HepG2 (cell line): ENCODE measurements at regions not wholly inside any gene's neighbourhood (a gene's known extent, or its start where the extent isn't known, plus 50 kb on each side); places are given as distances from the start of the nearest gene placed in this dataset.

Experiments
- ARID2 ChIP-seq: sonication (generic); formaldehyde crosslinking; IDR thresholded peaks from 2 replicates; pipeline ENCODE4 v1.8.1; 2022; ENCODE audit warnings: mild to moderate bottlenecking, missing genetic modification reagents, borderline replicate concordance
- ARID5B ChIP-seq: IDR thresholded peaks from 2 replicates; pipeline ENCODE4 v1.4.0; 2020; ENCODE audit warnings: mild to moderate bottlenecking, missing genetic modification reagents
- FOXA1 ChIP-seq, 2 experiments: fragments of 450-650 bp in 1 of 2; sonication (generic) in 1 of 2; formaldehyde crosslinking in 1 of 2; IDR thresholded peaks; 2 replicates each; pipeline versions ENCODE4 v1.4.0 to v1.6.1; 2016 to 2020; ENCODE audit warnings: missing genetic modification reagents in 1 of 2
- FOXA3 ChIP-seq: IDR thresholded peaks from 2 replicates; pipeline ENCODE4 v1.6.1; 2016; ENCODE audit warnings: missing genetic modification reagents, missing compliant biosample characterization
- HDAC2 ChIP-seq: sonication (generic); formaldehyde crosslinking; IDR thresholded peaks from 2 replicates; pipeline ENCODE4 v1.4.0; 2020; ENCODE audit warnings: missing genetic modification reagents
- HOXA3 ChIP-seq: sonication (generic); formaldehyde crosslinking; IDR thresholded peaks from 2 replicates; pipeline ENCODE4 v1.5.0; 2020; ENCODE audit warnings: missing genetic modification reagents
- MIER3 ChIP-seq: IDR thresholded peaks from 2 replicates; pipeline ENCODE4 v1.6.1; 2016; ENCODE audit warnings: missing compliant biosample characterization, borderline replicate concordance
- NR2C2 ChIP-seq: sonication (generic); formaldehyde crosslinking; IDR thresholded peaks from 2 replicates; pipeline ENCODE4 v1.4.0; 2020; ENCODE audit warnings: missing genetic modification reagents, mild to moderate bottlenecking, moderate library complexity, borderline replicate concordance
- PAXIP1 ChIP-seq: sonication (generic); formaldehyde crosslinking; conservative IDR thresholded peaks from 2 replicates; pipeline ENCODE4 v1.4.0; 2020; ENCODE audit warnings: mild to moderate bottlenecking, missing genetic modification reagents, moderate library complexity
- RERE ChIP-seq: IDR thresholded peaks from 2 replicates; pipeline ENCODE4 v1.6.1; 2016; ENCODE audit warnings: low read depth, missing genetic modification reagents, missing compliant biosample characterization
- TGIF2 ChIP-seq: IDR thresholded peaks from 2 replicates; pipeline ENCODE4 v1.6.1; 2016; ENCODE audit warnings: control low read depth, missing compliant biosample characterization
- ZMYM4 ChIP-seq: sonication (generic); formaldehyde crosslinking; IDR thresholded peaks from 2 replicates; pipeline ENCODE4 v1.8.1; 2023; ENCODE audit warnings: mild to moderate bottlenecking, missing genetic modification reagents
- ZNF792 ChIP-seq: IDR thresholded peaks from 2 replicates; pipeline ENCODE4 v1.6.1; 2016

- TF ChIP-seq PAXIP1 (CRISPR knock-in tag) (peak; percentile 90), ZMYM4 (CRISPR knock-in tag) (peak; percentile 84), ARID5B (CRISPR knock-in tag) (peak; percentile 91), MIER3 (CRISPR knock-in tag) (peak; percentile 62; the same call in 1 of the 2 replicates), HOXA3 (0 out of 2 replicates have a peak, but pooled peaks have one; percentile 18), HDAC2 (CRISPR knock-in tag) (peak; percentile 78), NR2C2 (CRISPR knock-in tag) (peak; percentile 73), ZNF792 (CRISPR knock-in tag) (peak; percentile 31; the same call in 1 of the 2 replicates), FOXA3 (peak; percentile 79), ARID2 (CRISPR knock-in tag) (no peak), FOXA1 (IDR thresholded peaks at IDR 0.05) (no peak), FOXA1 (CRISPR knock-in tag; IDR thresholded peaks at IDR 0.05) (peak; percentile 73), RERE (CRISPR knock-in tag) (no peak), TGIF2 (CRISPR knock-in tag) (0 out of 2 replicates have a peak, but pooled peaks have one; percentile 5)
- TF ChIP-seq, all 625 proteins: peak for 104
Observed at GRCh38 chr4:123659262-123659661, 262.7 kb downstream of the SPRY1 start (continued).
